MG63 (cell line): ENCODE measurements at regions not wholly inside any gene's neighbourhood (a gene's known extent, or its start where the extent isn't known, plus 50 kb on each side); places are given as distances from the start of the nearest gene placed in this dataset.
"Not testable (repeated sequence)": the region's sequence is repeated elsewhere in the genome, so short reads cannot be mapped to it uniquely, and the experiment has no call there.

Experiments
- DNase-seq: peaks from one replicate; pipeline ENCODE4 v3.0.0-alpha.2; 2020
- H3K27me3 ChIP-seq: fragments of 250-450 bp; sonication (Bioruptor Pico); 2 replicates; pipeline ENCODE4 v1.5.1; 2020; ENCODE audit warnings: mild to moderate bottlenecking, moderate library complexity
- H3K36me3 ChIP-seq: fragments of 250-450 bp; sonication (Bioruptor Pico); 2 replicates; pipeline ENCODE4 v1.5.1; 2020; ENCODE audit warnings: mild to moderate bottlenecking, moderate library complexity
- H3K4me3 ChIP-seq: fragments of 250-450 bp; sonication (Bioruptor Pico); 2 replicates; pipeline ENCODE4 v1.5.1; 2020; ENCODE audit warnings: mild to moderate bottlenecking, moderate library complexity
- H3K9me3 ChIP-seq: fragments of 250-450 bp; sonication (Bioruptor Pico); 2 replicates; pipeline ENCODE4 v1.5.1; 2020; ENCODE audit warnings: mild to moderate bottlenecking, moderate library complexity

- not testable (repeated sequence) for H3K27me3 ChIP-seq, H3K36me3 ChIP-seq, H3K9me3 ChIP-seq, H3K4me3 ChIP-seq, DNase-seq
Measured at GRCh38 chr2:241985161-241985985, 115.8 kb downstream of the RTP5 start.

- Histone ChIP-seq H3K9me3 (no peaks in the 10 kb centered on the region), H3K36me3 (no peaks in the 10 kb centered on the region), H3K4me3 (no peak overlapping the region), H3K27me3 (no peaks in the 10 kb centered on the region)
- no peak for DNase-seq
Measured at GRCh38 chr2:241985986-241986329, 116.4 kb downstream of the RTP5 start.

- Histone ChIP-seq H3K4me3 (no peak overlapping the region), H3K27me3 (no peaks in the 10 kb centered on the region), H3K9me3 (no peaks in the 10 kb centered on the region), H3K36me3 (no peaks in the 10 kb centered on the region)
- DNase-seq: no peak
Measured at GRCh38 chr2:241986836-241987641, 117.5 kb downstream of the RTP5 start.

GRCh38 chr2:241987726-241988125 is 118.2 kb downstream of the RTP5 start:
- no peaks in the 10 kb centered on the region for H3K36me3 ChIP-seq
- no peaks in the 10 kb centered on the region for H3K27me3 ChIP-seq
- DNase-seq: no peak
- no peaks in the 10 kb centered on the region for H3K9me3 ChIP-seq
- no peak overlapping the region for H3K4me3 ChIP-seq

GRCh38 chr2:241988146-241988545 is 118.6 kb downstream of the RTP5 start:
- no peak overlapping the region for H3K4me3 ChIP-seq

GRCh38 chr2:241989074-241989473 is 119.5 kb downstream of the RTP5 start:
- DNase-seq: no peak

More at GRCh38 chr2:241988146-241988545, 118.6 kb downstream of the RTP5 start:
- H3K36me3 ChIP-seq: no peaks in the 10 kb centered on the region
- DNase-seq: no peak
- no peaks in the 10 kb centered on the region for H3K9me3 ChIP-seq
- no peaks in the 10 kb centered on the region for H3K27me3 ChIP-seq

GRCh38 chr2:241990466-241990865 is 120.9 kb downstream of the RTP5 start:
- no peak for DNase-seq
- H3K36me3 ChIP-seq: no peaks in the 10 kb centered on the region
- no peak overlapping the region for H3K4me3 ChIP-seq
- no peaks in the 10 kb centered on the region for H3K27me3 ChIP-seq
- no peaks in the 10 kb centered on the region for H3K9me3 ChIP-seq

More at GRCh38 chr2:241989074-241989473, 119.5 kb downstream of the RTP5 start:
- Histone ChIP-seq H3K27me3 (no peaks in the 10 kb centered on the region), H3K4me3 (no peak overlapping the region), H3K9me3 (no peaks in the 10 kb centered on the region), H3K36me3 (no peaks in the 10 kb centered on the region)

- H3K4me3 ChIP-seq: no peak overlapping the region
- no peak for DNase-seq
- H3K27me3 ChIP-seq: no peaks in the 10 kb centered on the region
- H3K9me3 ChIP-seq: no peaks in the 10 kb centered on the region
- no peaks in the 10 kb centered on the region for H3K36me3 ChIP-seq
Measured at GRCh38 chr2:241991299-241991698, 121.8 kb downstream of the RTP5 start.

- no peaks in the 10 kb centered on the region for H3K36me3 ChIP-seq
- no peak for DNase-seq
- H3K4me3 ChIP-seq: no peak overlapping the region
- H3K9me3 ChIP-seq: no peaks in the 10 kb centered on the region
- no peaks in the 10 kb centered on the region for H3K27me3 ChIP-seq
Measured at GRCh38 chr2:241992753-241993152, 123.2 kb downstream of the RTP5 start.

- no peak for DNase-seq
- H3K36me3 ChIP-seq: no peaks in the 10 kb centered on the region
- H3K4me3 ChIP-seq: no peak overlapping the region
- no peaks in the 10 kb centered on the region for H3K27me3 ChIP-seq
- H3K9me3 ChIP-seq: no peaks in the 10 kb centered on the region
Measured at GRCh38 chr2:241993386-241994005, 124.0 kb downstream of the RTP5 start.

- H3K9me3 ChIP-seq: no peaks in the 10 kb centered on the region
- no peak overlapping the region for H3K4me3 ChIP-seq
- no peaks in the 10 kb centered on the region for H3K27me3 ChIP-seq
- no peaks in the 10 kb centered on the region for H3K36me3 ChIP-seq
- DNase-seq: no peak
Measured at GRCh38 chr2:241994086-241994485, 124.6 kb downstream of the RTP5 start.

- Histone ChIP-seq H3K27me3 (no peaks in the 10 kb centered on the region), H3K9me3 (no peaks in the 10 kb centered on the region), H3K4me3 (no peak overlapping the region), H3K36me3 (no peaks in the 10 kb centered on the region)
- no peak for DNase-seq
Measured at GRCh38 chr2:241994556-241995213, 125.2 kb downstream of the RTP5 start.

GRCh38 chr2:241996100-241996499 is 126.6 kb downstream of the RTP5 start:
- H3K27me3 ChIP-seq: 0 out of 2 replicates have a peak, but pooled peaks cover 2% of the 10 kb centered on the region
- H3K36me3 ChIP-seq: no peaks in the 10 kb centered on the region
- DNase-seq: no peak
- H3K9me3 ChIP-seq: no peaks in the 10 kb centered on the region
- H3K4me3 ChIP-seq: no peak overlapping the region

- H3K27me3 ChIP-seq: 0 out of 2 replicates have a peak, but pooled peaks cover 2% of the 10 kb centered on the region
- H3K4me3 ChIP-seq: no peak overlapping the region
- no peak for DNase-seq
- H3K36me3 ChIP-seq: no peaks in the 10 kb centered on the region
- no peaks in the 10 kb centered on the region for H3K9me3 ChIP-seq
Measured at GRCh38 chr2:241997017-241997416, 127.5 kb downstream of the RTP5 start.

GRCh38 chr2:241999184-241999583 is 129.7 kb downstream of the RTP5 start:
- Histone ChIP-seq H3K27me3 (0 out of 2 replicates have a peak, but pooled peaks cover 2% of the 10 kb centered on the region), H3K9me3 (no peaks in the 10 kb centered on the region), H3K4me3 (no peak overlapping the region), H3K36me3 (no peaks in the 10 kb centered on the region)
- no peak for DNase-seq

- Histone ChIP-seq H3K36me3 (no peaks in the 10 kb centered on the region), H3K9me3 (no peaks in the 10 kb centered on the region), H3K4me3 (no peak overlapping the region), H3K27me3 (0 out of 2 replicates have a peak, but pooled peaks cover 2% of the 10 kb centered on the region)
- DNase-seq: no peak
Measured at GRCh38 chr2:242001853-242002252, 132.3 kb downstream of the RTP5 start.

- no peaks in the 10 kb centered on the region for H3K9me3 ChIP-seq
- 0 out of 2 replicates have a peak, but pooled peaks cover 2% of the 10 kb centered on the region for H3K27me3 ChIP-seq
- no peaks in the 10 kb centered on the region for H3K36me3 ChIP-seq
- DNase-seq: no peak
- no peak overlapping the region for H3K4me3 ChIP-seq
Measured at GRCh38 chr2:242002944-242003343, 133.4 kb downstream of the RTP5 start.
